ENCODE measurements at regions not wholly inside any gene's neighbourhood (a gene's known extent, or its start where the extent isn't known, plus 50 kb on each side); places are given as distances from the start of the nearest gene placed in this dataset.

DNA sequence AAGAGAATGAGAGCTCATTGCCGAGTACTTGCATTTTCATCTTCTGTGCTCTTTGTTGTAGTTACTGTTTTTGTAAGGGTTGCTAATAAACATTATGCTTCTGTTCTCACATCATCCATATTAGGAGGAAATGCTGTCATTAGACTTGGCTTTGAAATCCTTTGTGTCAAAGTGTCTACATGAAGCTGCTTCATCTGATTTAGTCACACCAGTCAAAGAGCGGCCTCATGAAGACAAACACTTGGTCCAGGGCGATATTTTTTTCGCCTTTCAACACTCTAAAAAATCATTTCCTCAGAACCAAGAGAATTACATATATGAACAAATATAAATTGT is 105.0 kb downstream of the SPRY2 start:
- no peak for DNase-seq (ENCODE audit: low read depth)

DNA sequence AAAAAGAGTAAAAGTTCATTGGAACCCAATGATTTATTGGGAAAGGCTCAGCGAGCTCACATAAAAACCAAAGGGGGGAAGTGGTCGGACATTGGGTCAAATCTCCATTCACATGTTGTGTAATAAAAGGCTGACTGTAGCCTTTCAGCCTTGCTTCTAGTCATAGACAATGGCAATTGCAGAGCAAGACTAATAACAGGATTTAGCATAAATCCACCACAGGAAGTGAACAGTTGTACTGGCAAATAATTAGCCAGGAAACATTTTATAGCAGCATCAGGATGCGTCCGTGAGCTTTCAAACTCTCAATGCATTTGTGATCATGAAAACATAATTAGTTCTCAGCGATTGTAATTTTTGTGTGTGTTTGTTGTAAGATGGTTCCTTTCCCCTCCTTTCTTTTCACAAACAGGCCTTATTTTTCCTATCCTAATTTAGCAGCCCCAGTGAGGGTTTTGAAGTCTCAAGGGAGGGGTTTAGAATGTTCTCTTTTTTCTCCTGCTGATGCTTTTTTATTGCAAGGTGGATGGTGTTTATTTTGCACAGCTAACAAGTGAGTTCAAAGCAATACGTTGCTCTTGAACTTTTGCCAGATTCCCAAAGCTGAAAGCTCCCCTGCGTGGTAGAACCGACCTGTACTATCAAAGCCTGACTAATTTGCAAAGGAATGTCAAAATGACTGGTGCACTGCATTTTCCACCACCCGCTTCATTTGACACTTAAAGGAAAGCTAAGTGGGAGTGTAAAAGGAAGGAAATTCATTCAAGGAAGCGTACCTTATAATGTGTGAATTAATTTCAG is 105.6 kb downstream of the SPRY2 start:
- DNase-seq (ENCODE audit: low read depth): no peak

DNA sequence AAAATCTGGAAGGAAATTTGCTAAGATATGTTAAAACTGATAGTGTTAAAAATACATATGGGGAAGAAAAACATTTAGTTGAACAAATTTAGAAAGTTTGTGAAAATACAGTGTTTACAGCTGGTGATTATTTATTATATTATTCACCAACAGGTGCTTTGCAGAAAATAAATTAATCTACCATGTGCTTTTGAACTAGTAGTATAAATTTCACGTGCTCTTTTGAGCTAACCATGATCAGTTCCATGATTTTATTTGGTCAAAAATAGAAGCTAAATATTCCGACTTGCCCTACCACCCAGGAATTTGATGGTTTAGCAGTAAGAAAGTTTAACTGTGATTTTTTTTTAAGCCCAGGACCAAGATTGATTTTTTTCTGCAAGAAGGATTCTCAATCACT is 113.3 kb downstream of the SPRY2 start:
- DNase-seq (ENCODE audit: low read depth): no peak

DNA sequence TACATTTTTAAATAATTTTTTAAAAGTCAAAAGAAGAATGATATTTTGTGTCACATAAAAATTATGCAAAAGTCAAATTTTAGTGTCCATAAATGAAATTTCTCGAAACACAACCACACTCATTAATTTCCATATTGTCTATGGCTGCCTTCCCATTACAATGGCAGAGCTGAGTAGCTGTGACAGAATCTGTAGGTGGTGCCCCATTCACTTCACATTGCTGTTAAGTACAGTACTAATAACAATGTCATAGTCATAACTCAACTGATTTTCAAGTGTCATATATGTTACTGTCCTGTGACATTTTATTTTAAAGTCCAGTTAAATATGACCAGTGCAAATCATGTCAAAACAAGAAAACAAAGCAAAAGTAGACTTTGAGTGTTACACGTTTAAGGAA is 114.3 kb downstream of the SPRY2 start:
- no peak for DNase-seq (ENCODE audit: low read depth)

DNA sequence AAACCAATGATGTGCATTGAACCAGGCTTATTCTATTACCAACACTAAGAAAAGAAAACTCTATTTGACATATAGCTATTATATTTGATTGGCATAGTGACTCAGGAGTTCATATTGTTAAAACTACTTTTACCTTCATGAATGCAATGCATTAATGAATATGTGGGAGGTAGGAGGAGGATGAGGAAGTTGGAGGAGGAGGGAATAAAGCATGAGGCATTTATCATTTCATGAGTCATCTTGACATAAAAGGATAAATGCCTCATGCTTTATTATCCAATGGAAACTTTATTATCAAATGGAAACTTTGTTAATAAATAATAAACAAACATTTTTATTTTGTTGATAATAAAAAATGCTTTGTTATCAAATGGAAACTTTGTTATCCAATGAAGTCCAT is 116.5 kb downstream of the SPRY2 start:
- no peak for DNase-seq (ENCODE audit: low read depth)

DNA sequence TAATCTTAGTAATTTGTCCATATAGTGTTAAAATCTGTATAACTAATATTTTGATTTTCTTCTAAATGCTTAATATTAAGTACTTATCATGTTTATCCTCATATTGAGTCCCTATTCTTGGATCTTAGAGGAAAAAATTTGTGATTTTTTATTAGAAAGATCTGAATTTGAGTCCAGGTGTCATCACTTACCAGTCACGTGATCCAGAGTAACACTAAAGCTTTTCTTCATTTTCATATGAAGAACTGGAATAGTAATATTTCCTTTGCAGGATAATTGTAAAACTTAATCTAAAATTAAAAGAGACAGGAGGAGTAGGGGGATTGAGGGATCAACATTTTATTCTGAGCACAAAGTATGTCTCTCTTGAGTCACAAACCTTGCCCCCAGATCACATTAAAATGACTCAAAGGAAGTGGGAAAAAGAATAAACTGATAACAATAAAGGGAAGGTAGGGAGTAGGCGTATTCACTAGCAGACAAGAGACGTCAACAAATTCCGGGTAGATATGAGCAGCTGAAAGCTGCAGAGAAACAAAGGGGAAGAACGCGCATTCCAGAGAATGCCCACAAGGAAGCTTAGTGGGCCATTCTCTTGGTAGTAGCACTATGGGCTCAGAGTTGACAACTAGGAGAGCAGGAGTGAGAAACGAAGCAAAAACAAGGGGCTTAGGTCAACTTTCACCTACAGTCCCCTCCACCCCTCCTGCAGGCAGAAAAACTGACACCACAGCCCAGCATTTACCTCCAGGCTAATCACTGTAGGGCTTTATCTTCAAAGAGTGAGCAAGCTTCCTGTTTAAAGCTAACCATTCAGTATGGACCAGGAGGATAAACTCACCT is 123.1 kb downstream of the SPRY2 start:
- DNase-seq (ENCODE audit: low read depth): no peak

DNA sequence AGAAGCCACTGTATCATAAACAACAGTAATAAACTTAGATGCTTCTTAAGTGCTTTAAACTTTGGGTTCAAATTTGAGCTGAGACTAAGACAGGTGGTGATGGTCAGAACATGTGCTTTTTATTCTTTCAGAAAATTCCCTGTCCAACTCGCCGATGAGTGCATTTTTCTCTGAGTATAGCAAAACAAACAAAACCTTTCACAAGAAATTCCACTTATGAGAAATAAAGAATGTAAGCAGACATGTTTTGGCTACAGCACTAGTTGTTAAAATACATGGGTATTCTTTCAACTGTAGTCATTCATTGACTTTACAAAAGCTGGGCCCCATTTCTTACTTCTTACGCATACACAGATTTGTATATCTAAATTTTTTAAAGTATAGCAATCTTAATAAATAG is 125.6 kb downstream of the SPRY2 start:
- no peak for DNase-seq (ENCODE audit: low read depth)

DNA sequence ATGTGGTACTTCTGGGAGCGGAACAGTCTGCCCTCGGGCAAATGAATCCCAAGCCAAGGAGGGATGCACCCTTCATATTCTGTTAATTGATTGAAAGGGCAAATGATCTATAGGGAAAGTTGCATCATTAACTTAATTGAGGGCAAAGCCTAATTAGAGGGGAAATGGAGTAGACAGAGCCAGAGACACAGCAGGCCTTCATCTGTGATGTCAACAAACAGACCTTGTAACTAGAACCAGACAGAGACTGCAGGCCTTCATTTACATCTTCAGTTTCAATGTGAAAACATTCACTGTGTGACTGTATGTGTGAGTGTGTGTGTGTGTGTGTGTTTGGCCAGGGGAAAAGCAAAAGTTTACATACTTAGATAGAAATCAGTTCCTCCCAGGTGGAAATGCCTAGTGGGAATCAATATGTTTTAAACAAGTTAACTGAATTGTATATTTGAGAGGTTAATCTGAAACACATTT is 126.4 kb downstream of the SPRY2 start:
- DNase-seq (ENCODE audit: low read depth): no peak

DNA sequence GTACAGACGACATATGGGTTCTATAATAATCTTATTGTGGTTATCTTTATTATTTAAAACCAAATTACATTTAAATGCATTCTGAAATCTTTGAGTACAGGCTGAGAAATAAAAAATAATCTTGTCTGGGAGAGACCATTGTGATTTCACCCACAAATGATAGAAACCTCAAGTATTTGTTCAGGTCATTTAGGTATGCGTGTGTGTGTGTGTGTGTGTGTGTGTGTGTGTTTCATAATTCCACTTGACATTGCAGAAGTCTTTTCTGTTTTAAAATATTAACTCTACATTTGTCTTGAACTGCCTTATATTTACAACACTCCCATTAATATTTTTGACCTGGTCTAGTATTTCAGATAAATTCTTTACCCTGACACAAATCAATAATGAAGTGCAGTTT is 126.9 kb downstream of the SPRY2 start:
- DNase-seq (ENCODE audit: low read depth): no peak

DNA sequence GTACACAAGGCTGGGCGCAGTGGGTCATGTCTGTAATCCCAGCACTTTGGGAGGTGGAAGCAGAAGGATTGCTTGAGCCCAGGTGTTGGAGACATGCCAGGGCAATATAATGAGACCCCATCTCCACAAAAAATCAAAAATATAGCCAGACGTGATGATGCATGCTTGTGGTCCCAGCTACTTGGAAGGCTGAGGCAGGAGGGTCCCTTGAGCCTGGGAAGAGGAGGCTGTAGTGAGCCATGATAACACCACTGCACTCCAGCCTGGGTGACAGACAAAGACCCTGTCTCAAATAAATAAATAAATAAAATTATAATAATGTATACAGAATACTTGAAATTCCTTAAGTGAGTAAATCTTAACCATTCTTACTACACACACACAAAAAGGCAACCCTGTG is 127.7 kb downstream of the SPRY2 start:
- no peak for DNase-seq (ENCODE audit: low read depth)

DNA sequence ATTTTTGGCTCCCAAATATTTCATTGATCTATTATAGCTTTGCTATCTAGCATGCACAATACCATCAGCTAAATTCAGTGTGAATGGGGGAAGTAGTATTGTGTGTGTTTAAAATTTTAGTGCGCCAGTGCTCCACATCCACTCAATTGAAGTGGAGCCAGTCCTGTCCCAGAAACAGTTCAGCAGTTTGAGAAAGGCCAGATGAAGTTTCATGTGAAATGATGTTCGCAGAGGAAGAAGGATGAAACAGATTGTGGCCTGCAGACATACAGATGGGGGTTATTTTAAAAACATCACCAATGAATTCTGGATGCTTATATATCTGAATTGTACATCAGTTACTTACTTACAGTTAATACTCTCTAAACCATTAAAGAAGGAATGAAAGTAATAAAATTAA is 129.4 kb downstream of the SPRY2 start:
- no peak for DNase-seq (ENCODE audit: low read depth)

DNA sequence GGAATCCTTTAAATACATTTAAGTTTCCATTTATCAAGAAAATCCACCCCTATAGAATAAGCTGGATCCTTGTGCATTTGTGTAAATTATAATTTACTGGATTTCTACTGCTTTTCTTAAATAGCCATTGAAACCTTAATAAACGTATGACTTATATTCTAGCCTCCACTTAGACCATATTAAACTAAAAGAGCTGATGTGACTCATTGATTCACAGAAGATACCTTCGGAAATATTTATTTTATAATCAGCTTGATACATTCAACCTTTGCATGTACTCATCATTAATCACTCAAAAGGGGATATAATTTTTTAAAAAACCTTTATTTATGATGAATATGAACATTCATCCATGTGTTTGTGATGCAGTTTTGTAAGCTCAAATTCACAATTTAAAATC is 136.3 kb downstream of the SPRY2 start:
- DNase-seq (ENCODE audit: low read depth): no peak

DNA sequence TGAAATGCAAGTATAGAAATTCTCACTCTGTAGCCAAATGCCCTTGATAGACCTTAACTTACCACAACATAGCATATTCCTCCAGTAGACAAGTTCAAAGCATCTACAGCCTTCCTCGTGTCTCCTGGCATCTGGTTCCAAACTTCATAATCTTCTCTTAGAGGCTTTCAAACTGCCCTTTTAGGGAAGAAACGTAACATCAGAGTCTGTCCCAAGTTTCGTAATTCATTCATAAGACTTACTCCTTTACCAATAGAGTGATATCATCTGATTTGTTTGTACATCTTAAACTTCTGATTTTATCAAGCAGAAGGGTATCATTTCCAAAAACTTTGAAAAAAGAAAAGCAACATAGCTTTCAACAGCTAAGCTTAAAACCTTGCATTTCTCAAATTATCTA is 137.4 kb downstream of the SPRY2 start:
- DNase-seq (ENCODE audit: low read depth): no peak

DNA sequence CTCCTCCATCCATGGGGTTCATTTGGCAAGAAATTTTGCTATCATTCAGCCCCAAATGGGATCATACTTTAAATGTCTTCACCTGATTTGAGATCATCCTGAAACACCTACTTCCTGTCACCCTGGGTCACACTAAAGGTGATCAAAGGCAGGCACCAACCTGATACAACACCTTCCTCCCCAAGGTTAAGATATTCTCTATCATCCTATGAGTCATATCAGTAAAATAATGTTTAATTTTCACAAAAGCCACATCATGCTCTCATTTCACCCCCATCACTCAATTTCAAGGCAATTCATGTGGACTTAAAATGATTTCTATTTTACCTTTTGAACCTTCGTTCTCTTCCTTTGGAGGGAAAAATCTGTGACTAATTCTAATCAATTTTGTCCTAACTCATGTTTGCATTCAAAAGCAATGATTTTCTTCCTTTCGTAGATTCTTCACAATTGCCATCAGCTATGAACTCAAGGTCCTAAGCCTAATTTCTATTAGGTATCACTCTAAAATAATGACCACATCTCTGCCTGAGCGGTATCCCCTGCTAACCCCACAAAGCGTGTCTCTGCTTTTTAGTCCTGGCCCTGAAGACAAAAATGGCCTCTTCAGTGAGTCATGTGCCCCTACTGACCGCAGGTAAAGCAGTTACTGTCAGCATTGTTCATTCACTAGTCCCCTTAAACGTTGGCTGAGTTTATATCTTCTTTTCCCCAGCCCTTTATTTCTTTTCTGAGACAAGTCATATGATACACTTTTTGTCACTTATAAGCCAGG is 139.0 kb downstream of the SPRY2 start:
- DNase-seq (ENCODE audit: low read depth): no peak

DNA sequence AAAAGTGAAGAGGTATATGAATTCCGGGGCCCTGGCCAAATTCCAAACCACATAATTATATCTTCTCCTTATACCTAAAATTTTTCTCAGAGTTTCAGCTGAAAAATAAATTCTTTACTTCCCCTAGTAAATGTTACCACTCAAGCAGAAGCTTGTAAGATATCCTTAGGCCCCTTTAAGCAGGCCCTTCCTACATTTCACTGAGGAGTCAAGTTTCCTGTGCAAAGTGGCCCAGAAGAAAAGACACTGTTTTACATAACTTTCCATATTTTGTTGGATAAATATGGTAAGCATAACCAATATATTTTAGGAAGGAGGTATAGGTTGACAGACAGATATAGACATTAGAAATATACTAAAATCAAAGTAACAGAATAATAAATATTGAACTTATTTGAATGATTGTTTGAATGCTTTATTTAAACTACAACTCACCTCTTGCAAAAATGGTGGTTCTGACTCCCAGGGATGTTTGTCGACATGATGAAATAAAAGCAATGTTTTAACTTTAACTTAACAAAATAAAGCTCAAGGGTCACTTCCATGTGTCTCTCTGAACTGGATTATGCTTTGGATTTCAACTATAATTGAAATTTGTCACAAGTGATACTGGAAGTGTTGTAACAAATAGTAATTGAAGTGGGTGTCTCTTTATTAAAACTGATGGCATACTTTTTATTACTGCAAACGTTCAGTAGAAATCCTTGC is 141.2 kb downstream of the SPRY2 start:
- DNase-seq (ENCODE audit: low read depth): no peak

DNA sequence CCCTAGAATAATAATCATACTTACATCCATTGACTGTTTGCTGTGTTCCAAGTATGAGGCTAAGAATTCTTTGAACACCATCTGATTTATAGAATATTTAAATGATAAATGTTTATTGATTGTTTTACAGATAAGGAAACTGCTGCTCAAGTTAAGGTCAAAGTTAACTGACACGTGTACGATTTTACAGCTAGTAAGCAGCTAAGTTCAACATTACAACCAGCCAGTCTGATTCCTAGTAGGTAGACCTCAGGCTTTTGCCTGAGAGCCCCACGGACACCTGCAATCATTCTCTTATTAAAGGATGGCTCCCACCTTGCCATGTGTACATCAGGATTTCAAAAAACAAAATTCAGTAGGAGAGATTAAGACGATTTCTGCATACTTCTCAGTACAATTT is 141.9 kb downstream of the SPRY2 start:
- DNase-seq (ENCODE audit: low read depth): no peak

DNA sequence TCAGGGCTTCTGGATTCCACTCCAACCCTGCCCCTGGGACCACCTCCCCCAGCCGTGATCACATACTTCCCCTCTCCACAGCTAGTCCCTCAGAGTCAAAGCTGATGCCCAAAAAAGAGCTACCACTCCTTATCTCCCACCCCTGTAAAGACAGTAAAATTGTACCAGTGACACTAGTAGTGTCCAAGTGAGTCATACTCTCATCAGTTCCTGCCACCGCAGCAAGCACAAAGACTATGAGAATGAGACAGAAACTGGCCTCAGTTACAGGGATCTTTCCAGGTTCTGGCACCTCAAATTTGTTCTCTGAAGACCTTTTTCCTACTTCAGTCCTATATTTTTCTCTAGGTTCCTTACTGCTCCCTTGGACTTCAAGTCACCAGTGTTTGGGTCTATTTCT is 144.2 kb downstream of the SPRY2 start:
- DNase-seq (ENCODE audit: low read depth): no peak

DNA sequence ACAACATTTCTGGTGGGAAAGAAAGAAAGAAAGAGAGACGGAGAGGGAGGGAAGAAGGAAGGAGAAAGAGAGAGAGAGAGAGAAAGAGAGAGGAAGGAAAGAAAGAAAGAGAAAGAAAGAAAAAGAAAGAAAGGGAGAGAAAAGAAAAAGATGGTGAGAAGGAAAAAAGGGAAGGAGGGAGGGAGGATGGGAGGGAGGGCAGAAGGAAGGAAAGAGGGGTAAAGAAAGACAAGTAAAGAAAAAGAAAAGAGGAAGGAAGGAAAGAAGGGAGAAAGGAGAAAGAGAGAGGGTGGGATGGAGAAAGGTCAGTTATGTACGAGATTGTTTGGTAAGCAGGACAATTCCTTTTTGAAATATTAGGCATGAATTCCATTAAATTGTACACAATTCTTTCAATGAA is 145.3 kb downstream of the SPRY2 start:
- no peak for DNase-seq (ENCODE audit: low read depth)

DNA sequence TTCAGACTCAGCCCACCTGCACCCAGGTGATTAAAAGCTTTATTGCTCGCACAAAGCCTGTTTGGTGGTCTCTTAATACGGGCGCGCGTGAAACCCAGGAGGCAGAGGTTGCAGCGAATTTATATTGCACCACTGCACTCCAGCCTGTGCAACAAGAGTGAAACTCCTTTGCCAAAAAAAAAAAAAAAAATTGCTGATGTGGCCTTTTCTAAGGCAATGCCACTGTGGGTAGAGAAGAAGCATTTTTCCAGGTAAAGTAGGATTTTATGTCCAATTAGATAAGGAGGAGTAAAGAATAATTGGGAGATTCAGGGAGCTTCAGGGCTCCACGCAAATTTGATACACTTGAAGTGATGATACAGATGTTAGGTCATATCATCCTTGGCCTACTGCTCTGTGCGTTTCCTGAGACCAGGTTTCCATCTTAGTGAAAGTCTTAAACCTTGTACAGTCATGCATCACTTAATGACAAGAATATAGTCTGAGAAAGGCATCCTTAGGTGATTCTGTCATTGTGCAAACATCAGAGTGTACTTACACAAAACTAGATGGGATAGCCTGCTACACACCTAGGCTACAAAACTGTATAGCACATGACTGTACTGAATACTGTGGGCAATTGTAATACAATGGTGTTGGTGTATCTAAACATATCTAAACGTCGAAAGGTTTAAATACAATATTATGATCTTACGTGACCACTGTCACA is 150.9 kb downstream of the SPRY2 start:
- DNase-seq (ENCODE audit: low read depth): no peak

DNA sequence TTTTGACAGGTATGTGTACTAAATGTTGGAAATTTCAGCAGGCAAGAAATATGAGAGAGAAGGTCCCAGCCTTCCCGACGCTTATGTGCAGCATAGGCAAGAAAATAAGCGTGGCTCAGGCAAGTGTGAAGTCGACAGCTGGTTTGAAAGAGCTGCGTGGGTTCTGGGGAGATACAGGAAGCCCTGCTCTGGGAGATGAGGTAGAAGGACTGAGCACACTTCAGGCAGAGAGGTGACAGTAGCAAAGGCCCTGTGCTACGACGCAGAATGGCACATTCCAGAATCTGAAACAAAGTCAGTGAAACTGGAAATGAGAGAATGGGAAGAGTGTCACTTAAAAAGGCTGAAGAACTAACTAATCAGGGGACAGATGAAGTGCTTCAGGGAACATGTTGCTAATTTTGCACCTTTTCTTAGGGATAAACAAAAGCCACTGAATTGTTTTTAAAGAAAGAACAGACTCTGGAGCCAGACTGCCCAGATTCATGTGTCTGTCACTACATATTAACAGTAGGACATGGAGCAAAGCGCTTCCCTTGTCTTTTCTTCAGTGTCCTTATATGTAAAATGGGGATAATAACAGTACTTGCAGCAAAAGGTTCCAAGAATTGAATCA is 160.1 kb downstream of the SPRY2 start:
- no peak for DNase-seq (ENCODE audit: low read depth)

DNA sequence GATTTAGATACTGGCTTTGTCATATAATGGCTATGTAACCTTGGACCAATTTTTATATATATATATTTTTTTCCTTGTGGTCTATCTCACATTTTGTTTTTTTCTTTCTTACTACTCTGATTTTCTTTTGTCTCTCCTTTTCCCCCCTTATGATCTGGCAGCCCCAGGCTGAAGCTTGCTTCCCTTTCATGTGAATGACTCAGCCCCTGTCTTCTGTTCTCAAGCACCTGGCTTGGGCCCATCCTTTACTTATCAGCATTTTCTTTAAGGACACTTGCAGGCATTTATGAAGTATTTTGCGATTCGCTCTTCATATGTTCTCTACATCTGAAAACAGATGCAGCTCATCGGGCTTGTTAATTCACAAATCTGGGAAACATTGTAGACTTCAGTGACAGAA is 163.6 kb downstream of the SPRY2 start:
- DNase-seq (ENCODE audit: low read depth): no peak

All from GM04503 (cell line).